ENCODE measurements at regions not wholly inside any gene's neighbourhood (a gene's known extent, or its start where the extent isn't known, plus 50 kb on each side); places are given as distances from the start of the nearest gene placed in this dataset.
A peak's percentile ranks its signal among the peaks of the same experiment; 100 is the strongest.
"Not testable (repeated sequence)": the region's sequence is repeated elsewhere in the genome, so short reads cannot be mapped to it uniquely, and the experiment has no call there.

- no peak for DNase-seq
Observed at GRCh38 chr5:83889971-83890745, 169.5 kb upstream of the HAPLN1 start.

GRCh38 chr5:83877911-83878706 is 157.5 kb upstream of the HAPLN1 start:
- no peak for DNase-seq

- DNase-seq, result no peak
Observed at GRCh38 chr5:83871533-83872395, 151.1 kb upstream of the HAPLN1 start.

GRCh38 chr5:83866181-83866580 is 145.5 kb upstream of the HAPLN1 start:
- no peak for DNase-seq

GRCh38 chr5:83865579-83865978 is 144.9 kb upstream of the HAPLN1 start:
- no peak for DNase-seq

- no peak for DNase-seq
Observed at GRCh38 chr5:83864652-83865051, 144.0 kb upstream of the HAPLN1 start.

- no peak for DNase-seq
Observed at GRCh38 chr5:83857341-83857740, 136.7 kb upstream of the HAPLN1 start.

GRCh38 chr5:83856881-83857280 is 136.2 kb upstream of the HAPLN1 start:
- no peak for DNase-seq

- DNase-seq, result not testable (repeated sequence)
Observed at GRCh38 chr5:83850412-83850811, 129.8 kb upstream of the HAPLN1 start.

- DNase-seq, result no peak
Observed at GRCh38 chr5:83848941-83849340, 128.3 kb upstream of the HAPLN1 start.

- no peak for DNase-seq
Observed at GRCh38 chr5:83846624-83847350, 126.1 kb upstream of the HAPLN1 start.

GRCh38 chr5:83844449-83845068 is 123.9 kb upstream of the HAPLN1 start:
- DNase-seq, result peak; percentile 59

- no peak for DNase-seq
Observed at GRCh38 chr5:83839788-83840187, 119.1 kb upstream of the HAPLN1 start.

GRCh38 chr5:83839256-83839655 is 118.6 kb upstream of the HAPLN1 start:
- DNase-seq, result no peak

GRCh38 chr5:83837265-83837907 is 116.7 kb upstream of the HAPLN1 start:
- no peak for DNase-seq

- DNase-seq, result no peak
Observed at GRCh38 chr5:83834306-83834705, 113.7 kb upstream of the HAPLN1 start.

GRCh38 chr5:83831834-83832233 is 111.2 kb upstream of the HAPLN1 start:
- no peak for DNase-seq

GRCh38 chr5:83827111-83827557 is 106.5 kb upstream of the HAPLN1 start:
- DNase-seq, result no peak

GRCh38 chr5:83817591-83817990 is 96.9 kb upstream of the HAPLN1 start:
- no peak for DNase-seq

- DNase-seq, result no peak
Observed at GRCh38 chr5:83815661-83816060, 95.0 kb upstream of the HAPLN1 start.

GRCh38 chr5:83810511-83810910 is 89.9 kb upstream of the HAPLN1 start:
- no peak for DNase-seq
